Activated CD8-positive, alpha-beta T cell treated with anti-CD3 and anti-CD28 coated beads for 36 hours (primary cell): ENCODE measurements at regions not wholly inside any gene's neighbourhood (a gene's known extent, or its start where the extent isn't known, plus 50 kb on each side); places are given as distances from the start of the nearest gene placed in this dataset.

ENCODE experiments used
- ATAC-seq: fragments of 200-7000 bp; cut with Tn5 transposase; one replicate; pipeline ENCODE4 v1.10.0; 2021; ENCODE audit warnings: mild to moderate bottlenecking, moderate library complexity
- CTCF ChIA-PET: fragments of 350-600 bp; sonication (Branson Sonifier 250); formaldehyde crosslinking; loops from one replicate; lab custom pipeline; 2021; ENCODE audit warnings: antibody characterized with exemption; lab: Charles Lee
- POLR2A ChIA-PET: fragments of 350-600 bp; sonication (Branson Sonifier 250); formaldehyde crosslinking; loops from one replicate; lab custom pipeline; 2021; ENCODE audit warnings: antibody characterized with exemption; lab: Charles Lee
- DNase-seq: peaks from one replicate; pipeline ENCODE4 v3.0.0-alpha.2; 2020
- H3K27ac Mint-ChIP-seq: one replicate; pipeline ENCODE4 v1.8.0; 2021; ENCODE audit warnings: mild to moderate bottlenecking, mixed read lengths
- H3K27me3 Mint-ChIP-seq: one replicate; pipeline ENCODE4 v1.8.0; 2021; ENCODE audit warnings: mixed read lengths
- H3K36me3 Mint-ChIP-seq: one replicate; pipeline ENCODE4 v1.8.0; 2021; ENCODE audit warnings: low read depth, mixed read lengths
- H3K4me1 Mint-ChIP-seq: one replicate; pipeline ENCODE4 v1.8.0; 2021; ENCODE audit warnings: low read depth, mixed read lengths
- H3K4me3 Mint-ChIP-seq: one replicate; pipeline ENCODE4 v1.8.0; 2021; ENCODE audit warnings: mild to moderate bottlenecking, moderate library complexity, mixed read lengths
- H3K9me3 Mint-ChIP-seq: one replicate; pipeline ENCODE4 v1.8.0; 2021; ENCODE audit warnings: mixed read lengths
- intact Hi-C: fragments of 100-400 bp; cut with micrococcal nuclease; formaldehyde crosslinking; loops from one replicate; pipeline ENCODE4 v1.10.0; 2022
- TF ChIP-seq, protein P1 (sequence below): fragments of 200-600 bp; IDR thresholded peaks from one replicate; pipeline ENCODE4 v1.8.0; 2022; ENCODE audit warnings: antibody characterized with exemption, mild to moderate bottlenecking

DNA sequence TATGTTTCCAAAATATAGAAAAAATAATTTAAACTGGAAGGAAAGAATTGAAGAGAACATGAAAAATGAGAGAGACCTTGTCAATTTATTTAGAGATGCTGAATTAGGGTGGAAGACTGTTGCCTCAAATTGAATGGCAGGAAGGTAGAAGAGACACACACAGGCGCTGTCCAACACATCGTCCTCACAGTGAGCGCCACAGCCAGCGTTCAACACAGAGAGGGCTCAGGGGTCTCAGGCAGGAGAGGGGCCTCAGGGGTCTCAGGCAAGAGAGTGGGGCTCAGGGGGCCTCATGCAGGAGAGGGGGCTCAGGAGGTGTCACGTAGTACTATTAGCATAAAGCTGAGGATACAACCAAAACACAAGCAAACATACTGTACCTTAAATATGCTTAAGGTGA is 65.7 kb downstream of the TMEM18 start:
- CTCF ChIA-PET = interaction anchor here (1.8 kb wide), 1 partner anchor 82 kb away, joined by 5 read pairs; no protein-coding TSS in a partner anchor
- intact Hi-C loops = no loop called here
- Mint-ChIP-seq H3K4me3 (no peak overlapping the region), H3K4me1 (no peaks in the 10 kb centered on the region), H3K9me3 (peaks cover under 1% of the 10 kb centered on the region), H3K27ac (no peak overlapping the region), H3K27me3 (peaks cover 2% of the 10 kb centered on the region), H3K36me3 (no peaks in the 10 kb centered on the region)
- POLR2A ChIA-PET = no interaction called here
- ATAC-seq (no peak), DNase-seq (no peak)
- TF ChIP-seq, protein P1, sequence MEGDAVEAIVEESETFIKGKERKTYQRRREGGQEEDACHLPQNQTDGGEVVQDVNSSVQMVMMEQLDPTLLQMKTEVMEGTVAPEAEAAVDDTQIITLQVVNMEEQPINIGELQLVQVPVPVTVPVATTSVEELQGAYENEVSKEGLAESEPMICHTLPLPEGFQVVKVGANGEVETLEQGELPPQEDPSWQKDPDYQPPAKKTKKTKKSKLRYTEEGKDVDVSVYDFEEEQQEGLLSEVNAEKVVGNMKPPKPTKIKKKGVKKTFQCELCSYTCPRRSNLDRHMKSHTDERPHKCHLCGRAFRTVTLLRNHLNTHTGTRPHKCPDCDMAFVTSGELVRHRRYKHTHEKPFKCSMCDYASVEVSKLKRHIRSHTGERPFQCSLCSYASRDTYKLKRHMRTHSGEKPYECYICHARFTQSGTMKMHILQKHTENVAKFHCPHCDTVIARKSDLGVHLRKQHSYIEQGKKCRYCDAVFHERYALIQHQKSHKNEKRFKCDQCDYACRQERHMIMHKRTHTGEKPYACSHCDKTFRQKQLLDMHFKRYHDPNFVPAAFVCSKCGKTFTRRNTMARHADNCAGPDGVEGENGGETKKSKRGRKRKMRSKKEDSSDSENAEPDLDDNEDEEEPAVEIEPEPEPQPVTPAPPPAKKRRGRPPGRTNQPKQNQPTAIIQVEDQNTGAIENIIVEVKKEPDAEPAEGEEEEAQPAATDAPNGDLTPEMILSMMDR = no peak

DNA sequence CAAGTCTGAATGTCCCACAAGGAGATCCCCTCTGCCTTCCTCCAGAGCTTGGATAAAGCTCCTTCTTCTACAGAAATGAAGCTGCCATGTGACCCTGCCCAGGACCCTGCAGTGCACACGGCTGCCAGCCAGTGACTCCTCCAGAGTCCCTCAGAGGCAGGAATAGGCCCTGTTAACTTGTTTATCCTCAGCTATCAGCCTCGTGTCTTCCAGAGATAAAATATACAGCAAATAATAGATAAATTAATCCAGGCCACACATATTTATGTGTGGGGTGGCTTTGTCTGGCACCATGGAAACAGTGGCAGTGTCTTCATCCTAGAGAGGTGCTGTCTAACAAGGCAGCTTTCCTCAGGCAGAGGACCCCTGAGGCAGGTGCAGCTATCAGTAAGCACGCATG is 66.7 kb downstream of the TMEM18 start:
- Mint-ChIP-seq H3K9me3 (no peaks in the 10 kb centered on the region), H3K4me1 (no peaks in the 10 kb centered on the region), H3K27ac (no peak overlapping the region), H3K36me3 (no peaks in the 10 kb centered on the region), H3K4me3 (no peak overlapping the region), H3K27me3 (peaks cover 2% of the 10 kb centered on the region)
- DNase-seq = no peak
- ChIA-PET CTCF (interaction anchor here (1.8 kb wide), 1 partner anchor 81 kb away, joined by 5 read pairs; no protein-coding TSS in a partner anchor), POLR2A (no interaction called here)
- TF ChIP-seq, protein P1 = no peak
- intact Hi-C loops = no loop called here
- no peak for ATAC-seq

DNA sequence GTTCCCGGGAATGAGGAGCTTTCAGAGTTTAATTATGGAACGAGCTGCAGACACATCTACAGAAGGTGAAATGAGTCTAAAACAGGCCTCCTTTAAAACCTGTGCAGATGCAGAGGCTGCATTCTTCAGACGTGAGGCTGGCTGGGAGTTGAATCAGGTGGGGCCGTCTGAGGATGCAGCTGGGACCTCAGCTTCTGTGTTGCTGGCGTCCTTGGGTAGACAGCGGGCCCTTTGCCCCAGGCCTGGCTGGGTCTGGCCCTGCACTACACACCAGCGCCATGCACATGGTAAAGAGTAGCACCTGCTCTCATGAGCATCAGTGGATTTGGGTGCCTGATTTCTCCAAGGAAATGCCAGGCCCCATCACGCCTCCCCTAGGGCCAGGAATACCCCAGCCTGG is 67.3 kb downstream of the TMEM18 start:
- no peak for DNase-seq
- no peaks in the 10 kb centered on the region for H3K4me1 Mint-ChIP-seq
- ChIA-PET POLR2A (no interaction called here), CTCF (interaction anchor here (1.8 kb wide), 1 partner anchor 80 kb away, joined by 5 read pairs; no protein-coding TSS in a partner anchor)
- TF ChIP-seq, protein P1 = no peak
- H3K4me3 Mint-ChIP-seq = no peak overlapping the region
- H3K36me3 Mint-ChIP-seq = no peaks in the 10 kb centered on the region
- intact Hi-C loops = no loop called here
- ATAC-seq = no peak
- H3K27me3 Mint-ChIP-seq = peaks cover 2% of the 10 kb centered on the region
- no peak overlapping the region for H3K27ac Mint-ChIP-seq
- H3K9me3 Mint-ChIP-seq = no peaks in the 10 kb centered on the region

DNA sequence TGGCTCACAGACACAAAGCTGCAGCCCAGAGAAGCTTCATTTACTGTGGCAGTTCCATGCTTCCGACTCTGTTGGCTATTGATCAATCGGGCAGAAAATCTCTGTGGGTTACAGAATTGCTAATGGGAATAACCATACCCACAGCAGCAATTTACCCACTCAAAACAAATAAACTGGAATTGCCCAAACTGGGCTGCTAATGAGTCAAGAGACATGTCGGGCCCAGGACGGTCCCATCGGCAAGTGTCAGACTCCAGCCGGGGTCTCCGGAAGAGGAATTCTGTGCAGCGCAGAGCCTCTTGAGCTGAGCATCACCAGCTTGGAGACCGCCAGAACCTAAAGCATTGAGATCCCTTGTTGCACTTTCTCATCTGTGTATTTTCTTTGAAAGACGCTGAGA is 67.8 kb downstream of the TMEM18 start:
- Mint-ChIP-seq H3K9me3 (no peaks in the 10 kb centered on the region), H3K4me1 (no peaks in the 10 kb centered on the region), H3K27me3 (peaks cover 2% of the 10 kb centered on the region), H3K4me3 (no peak overlapping the region), H3K27ac (no peak overlapping the region), H3K36me3 (no peaks in the 10 kb centered on the region)
- ATAC-seq = no peak
- ChIA-PET CTCF (no interaction called here), POLR2A (no interaction called here)
- TF ChIP-seq, protein P1 = no peak
- intact Hi-C loops = no loop called here
- DNase-seq = no peak

DNA sequence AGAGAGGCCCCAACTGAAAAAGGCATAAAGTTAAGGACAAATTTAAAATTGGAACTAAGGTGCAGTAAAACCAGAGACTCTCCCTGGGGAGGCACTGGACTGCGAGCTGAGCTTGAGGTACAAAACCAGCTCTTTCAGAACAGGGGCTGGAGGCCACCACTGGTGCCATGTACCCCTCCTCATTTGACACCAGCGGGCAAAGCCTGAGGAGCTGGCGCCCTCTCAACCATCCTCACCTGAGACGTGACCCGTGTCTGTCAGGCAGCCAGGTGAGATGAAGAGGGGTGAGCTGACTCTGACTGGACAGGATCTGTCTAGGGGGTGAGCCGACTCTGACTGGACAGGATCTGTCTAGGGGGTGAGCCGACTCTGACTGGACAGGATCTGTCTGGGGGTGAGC is 68.5 kb downstream of the TMEM18 start:
- Mint-ChIP-seq H3K27ac (no peak overlapping the region), H3K36me3 (no peaks in the 10 kb centered on the region), H3K4me3 (no peak overlapping the region), H3K27me3 (peaks cover 2% of the 10 kb centered on the region), H3K9me3 (peaks cover 3% of the 10 kb centered on the region), H3K4me1 (no peaks in the 10 kb centered on the region)
- ATAC-seq (no peak), DNase-seq (no peak)
- intact Hi-C loops = no loop called here
- CTCF ChIA-PET = no interaction called here
- TF ChIP-seq, protein P1 = no peak
- POLR2A ChIA-PET = no interaction called here
